ENCODE measurements at regions not wholly inside any gene's neighbourhood (a gene's known extent, or its start where the extent isn't known, plus 50 kb on each side); places are given as distances from the start of the nearest gene placed in this dataset.

DNA sequence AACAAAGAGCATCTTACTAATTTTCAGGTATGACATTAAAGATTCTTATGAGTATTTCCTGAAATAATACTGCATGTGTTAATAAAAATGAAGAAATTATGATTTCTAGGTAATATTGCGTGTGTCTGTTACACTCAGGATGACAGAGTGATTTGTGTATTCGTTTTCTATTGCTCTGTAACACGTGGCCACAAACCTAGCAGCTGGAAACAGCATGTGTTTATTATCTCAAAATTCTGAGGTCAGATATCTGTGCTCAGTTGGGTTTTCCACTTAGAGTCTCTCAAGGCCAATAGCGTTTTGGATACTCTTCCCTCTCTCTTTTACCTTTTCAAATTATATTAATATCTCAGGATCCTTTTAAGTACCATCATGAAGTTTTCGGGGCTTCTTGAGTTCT, 667.9 kb upstream of the CDH7 start:
- no peak overlapping the region for H3K27ac ChIP-seq
- H4K20me1 ChIP-seq (ENCODE audit: insufficient read depth): no peaks in the 10 kb centered on the region
- H3K4me3 ChIP-seq: no peak overlapping the region
- no peak for TF ChIP-seq EZH2 (IDR thresholded peaks at IDR 0.05; ENCODE audit: low read depth)
- no peak for DNase-seq
- intact Hi-C loops (cut with micrococcal nuclease; ENCODE audit: unreplicated experiment): no loop called here
- no peaks in the 10 kb centered on the region for H3K27me3 ChIP-seq (ENCODE audit: insufficient read depth, low read depth)
- no peaks in the 10 kb centered on the region for H3K9me3 ChIP-seq (ENCODE audit: insufficient read depth, low read depth)
- no peak overlapping the region for H3K4me2 ChIP-seq
- ChIA-PET POLR2A (ENCODE audit: unreplicated experiment) (no interaction called here), CTCF (no interaction called here)
- no peaks in the 10 kb centered on the region for H3K4me1 ChIP-seq (replicated peaks; ENCODE audit: insufficient read depth)
- H3K79me2 ChIP-seq (ENCODE audit: low read depth): no peaks in the 10 kb centered on the region
- no peaks in the 10 kb centered on the region for H3K9me2 ChIP-seq (ENCODE audit: insufficient read depth)
- 0 out of 2 replicates have a peak overlapping the region, but pooled peaks have one; percentile 8 for H2AFZ ChIP-seq
- H3F3A ChIP-seq (ENCODE audit: insufficient read depth, low read depth): no peaks in the 10 kb centered on the region
- no peaks in the 10 kb centered on the region for H3K36me3 ChIP-seq (ENCODE audit: low read depth)
- no TSS peak for BruUV-seq (replicated peaks)

DNA sequence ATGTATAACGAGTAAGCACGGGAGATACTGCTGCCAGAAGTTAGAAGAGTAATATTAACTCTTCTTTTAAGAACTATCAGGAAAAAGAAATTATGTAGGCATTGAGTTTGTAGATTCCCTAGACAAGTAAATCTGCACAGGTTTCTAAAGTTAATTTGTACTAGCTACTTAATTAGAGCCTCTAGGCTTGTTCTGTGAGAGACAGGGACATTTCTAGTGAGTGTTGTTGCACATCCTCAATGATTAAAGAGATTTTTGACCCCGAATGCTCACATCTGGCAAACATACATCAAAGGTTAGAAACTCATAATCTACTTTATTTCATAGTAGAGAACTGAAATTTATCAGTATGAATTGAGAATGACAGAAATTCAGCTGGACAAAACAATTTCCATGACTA, 669.0 kb upstream of the CDH7 start:
- Histone ChIP-seq H3K27ac (no peak overlapping the region), H3K9me2 (ENCODE audit: insufficient read depth) (no peaks in the 10 kb centered on the region), H3K4me1 (replicated peaks; ENCODE audit: insufficient read depth) (no peaks in the 10 kb centered on the region), H3K36me3 (ENCODE audit: low read depth) (no peaks in the 10 kb centered on the region), H3K4me2 (no peak overlapping the region), H3K27me3 (ENCODE audit: insufficient read depth, low read depth) (no peaks in the 10 kb centered on the region), H3K79me2 (ENCODE audit: low read depth) (no peaks in the 10 kb centered on the region), H2AFZ (0 out of 2 replicates have a peak overlapping the region, but pooled peaks have one; percentile 54), H3K9me3 (ENCODE audit: insufficient read depth, low read depth) (no peaks in the 10 kb centered on the region), H3K4me3 (no peak overlapping the region), H3F3A (ENCODE audit: insufficient read depth, low read depth) (no peaks in the 10 kb centered on the region), H4K20me1 (ENCODE audit: insufficient read depth) (no peaks in the 10 kb centered on the region)
- no peak for TF ChIP-seq EZH2 (IDR thresholded peaks at IDR 0.05; ENCODE audit: low read depth)
- TF ChIP-seq, protein P1, sequence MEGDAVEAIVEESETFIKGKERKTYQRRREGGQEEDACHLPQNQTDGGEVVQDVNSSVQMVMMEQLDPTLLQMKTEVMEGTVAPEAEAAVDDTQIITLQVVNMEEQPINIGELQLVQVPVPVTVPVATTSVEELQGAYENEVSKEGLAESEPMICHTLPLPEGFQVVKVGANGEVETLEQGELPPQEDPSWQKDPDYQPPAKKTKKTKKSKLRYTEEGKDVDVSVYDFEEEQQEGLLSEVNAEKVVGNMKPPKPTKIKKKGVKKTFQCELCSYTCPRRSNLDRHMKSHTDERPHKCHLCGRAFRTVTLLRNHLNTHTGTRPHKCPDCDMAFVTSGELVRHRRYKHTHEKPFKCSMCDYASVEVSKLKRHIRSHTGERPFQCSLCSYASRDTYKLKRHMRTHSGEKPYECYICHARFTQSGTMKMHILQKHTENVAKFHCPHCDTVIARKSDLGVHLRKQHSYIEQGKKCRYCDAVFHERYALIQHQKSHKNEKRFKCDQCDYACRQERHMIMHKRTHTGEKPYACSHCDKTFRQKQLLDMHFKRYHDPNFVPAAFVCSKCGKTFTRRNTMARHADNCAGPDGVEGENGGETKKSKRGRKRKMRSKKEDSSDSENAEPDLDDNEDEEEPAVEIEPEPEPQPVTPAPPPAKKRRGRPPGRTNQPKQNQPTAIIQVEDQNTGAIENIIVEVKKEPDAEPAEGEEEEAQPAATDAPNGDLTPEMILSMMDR (conservative IDR thresholded peaks at IDR 0.05): no peak
- ChIA-PET CTCF (no interaction called here), POLR2A (ENCODE audit: unreplicated experiment) (no interaction called here)
- BruUV-seq (replicated peaks): no TSS peak
- no peak for DNase-seq
- intact Hi-C loops (cut with micrococcal nuclease; ENCODE audit: unreplicated experiment): no loop called here

DNA sequence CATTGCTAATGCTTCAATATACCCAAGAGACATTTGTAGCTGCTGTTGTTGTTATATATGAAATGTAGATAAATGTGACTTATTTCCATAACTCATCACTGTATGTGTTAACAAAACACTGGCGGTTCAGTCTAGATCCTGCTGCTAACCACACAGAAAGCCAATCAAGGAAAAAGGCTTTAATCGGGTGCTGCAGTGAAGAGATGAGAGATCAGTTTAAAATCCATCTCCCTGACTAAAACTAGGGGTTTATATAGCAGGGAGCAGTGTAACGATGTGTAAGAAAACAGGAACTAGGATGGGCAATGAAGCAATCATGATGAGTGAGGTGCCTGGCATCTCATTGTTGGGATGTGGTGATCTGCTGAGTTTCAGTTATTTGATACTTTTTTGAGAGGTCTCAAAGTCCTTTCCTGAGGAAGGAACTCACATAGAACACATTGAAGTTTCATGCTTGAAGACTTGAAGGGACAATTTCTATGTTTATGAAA, 677.7 kb upstream of the CDH7 start:
- no peaks in the 10 kb centered on the region for H3F3A ChIP-seq (ENCODE audit: insufficient read depth, low read depth)
- H3K9me3 ChIP-seq (ENCODE audit: insufficient read depth, low read depth): peaks cover 11% of the 10 kb centered on the region
- DNase-seq: no peak
- no peaks in the 10 kb centered on the region; the same call in 1 of the 2 replicates for H3K9me2 ChIP-seq (ENCODE audit: insufficient read depth)
- intact Hi-C loops (cut with micrococcal nuclease; ENCODE audit: unreplicated experiment): no loop called here
- BruUV-seq (replicated peaks): no TSS peak
- ChIA-PET POLR2A (ENCODE audit: unreplicated experiment) (no interaction called here), CTCF (no interaction called here)
- no peak for TF ChIP-seq EZH2 (IDR thresholded peaks at IDR 0.05; ENCODE audit: low read depth)
- TF ChIP-seq, protein P1 (conservative IDR thresholded peaks at IDR 0.05): no peak
- no peak overlapping the region for H3K27ac ChIP-seq
- no peaks in the 10 kb centered on the region for H3K27me3 ChIP-seq (ENCODE audit: insufficient read depth, low read depth)
- H2AFZ ChIP-seq: no peak overlapping the region
- H3K4me1 ChIP-seq (replicated peaks; ENCODE audit: insufficient read depth): no peaks in the 10 kb centered on the region
- H3K79me2 ChIP-seq (ENCODE audit: low read depth): no peaks in the 10 kb centered on the region
- H3K36me3 ChIP-seq (ENCODE audit: low read depth): no peaks in the 10 kb centered on the region
- no peak overlapping the region for H3K4me2 ChIP-seq
- no peak overlapping the region for H3K4me3 ChIP-seq
- no peaks in the 10 kb centered on the region for H4K20me1 ChIP-seq (ENCODE audit: insufficient read depth)

DNA sequence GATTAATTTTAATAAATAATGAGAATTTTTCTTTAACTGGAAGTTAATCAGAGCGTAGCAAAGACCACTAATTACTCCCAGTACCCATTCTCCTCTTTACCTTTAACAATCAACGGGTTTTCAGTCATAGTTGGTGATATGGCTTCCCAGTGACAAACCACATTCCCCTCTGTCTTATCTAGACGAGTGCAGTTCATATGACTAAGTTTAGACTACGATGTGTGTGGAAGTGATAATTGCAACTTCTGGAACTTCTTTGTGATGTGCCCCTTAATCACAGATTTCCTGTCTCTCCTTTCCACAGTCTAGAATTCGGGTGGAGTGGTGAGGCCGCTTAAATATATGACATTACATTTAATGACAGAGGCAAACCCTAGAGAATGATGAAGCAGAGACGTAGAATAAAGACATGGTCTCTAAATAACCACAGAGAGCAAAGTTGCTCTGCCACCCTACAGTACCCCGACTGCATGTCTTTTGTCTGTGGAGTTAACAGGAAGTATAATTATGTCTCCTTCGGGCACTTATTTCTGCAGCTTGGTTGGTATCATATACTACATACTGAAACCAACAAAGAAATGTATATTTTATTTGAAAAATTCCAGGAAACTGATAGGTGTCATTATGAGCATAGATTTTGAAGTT, 693.3 kb upstream of the CDH7 start:
- intact Hi-C loops (cut with micrococcal nuclease; ENCODE audit: unreplicated experiment): no loop called here

More for the DNA sequence above, 693.3 kb upstream of the CDH7 start:
- Histone ChIP-seq H3K27me3 (ENCODE audit: insufficient read depth, low read depth) (no peaks in the 10 kb centered on the region), H3F3A (ENCODE audit: insufficient read depth, low read depth) (no peaks in the 10 kb centered on the region), H3K27ac (no peak overlapping the region), H3K36me3 (ENCODE audit: low read depth) (no peaks in the 10 kb centered on the region), H2AFZ (peak overlapping the region; percentile 74), H3K4me2 (peak overlapping the region; percentile 68), H3K9me3 (ENCODE audit: insufficient read depth, low read depth) (no peaks in the 10 kb centered on the region), H3K9me2 (ENCODE audit: insufficient read depth) (no peaks in the 10 kb centered on the region; the same call in 1 of the 2 replicates), H3K79me2 (ENCODE audit: low read depth) (no peaks in the 10 kb centered on the region), H3K4me3 (peak overlapping the region; percentile 48; the same call in 1 of the 2 replicates), H4K20me1 (ENCODE audit: insufficient read depth) (no peaks in the 10 kb centered on the region), H3K4me1 (replicated peaks; ENCODE audit: insufficient read depth) (no peaks in the 10 kb centered on the region)
- BruUV-seq (replicated peaks): no TSS peak
- DNase-seq: no peak
- no peak for TF ChIP-seq EZH2 (IDR thresholded peaks at IDR 0.05; ENCODE audit: low read depth)
- TF ChIP-seq, protein P1 (conservative IDR thresholded peaks at IDR 0.05): no peak
- POLR2A ChIA-PET (ENCODE audit: unreplicated experiment): no interaction called here
- CTCF ChIA-PET: no interaction called here

All from PC-9 (cell line).